Renal cortex interstitium (tissue), 11 donors: ENCODE measurements at regions not wholly inside any gene's neighbourhood (a gene's known extent, or its start where the extent isn't known, plus 50 kb on each side); places are given as distances from the start of the nearest gene placed in this dataset.

Experiments used
- DNase-seq, 11 donors: peaks; one replicate each; pipeline ENCODE4 v3.0.0-alpha.2; 2013; ENCODE audit warnings: low read depth in 9 of 11, low spot score in 4 of 11; ENCODE audit errors: extremely low read depth in 1 of 11

- no peak for DNase-seq
These were observed 155.6 kb downstream of the SLC6A15 start for GRCh38 chr12:84756961-84757360.

GRCh38 chr12:84745127-84745526 lies 167.5 kb downstream of the SLC6A15 start:
- no peak for DNase-seq

GRCh38 chr12:84741692-84742091 lies 170.9 kb downstream of the SLC6A15 start:
- DNase-seq = no peak

- DNase-seq = no peak
These were observed 171.6 kb downstream of the SLC6A15 start for GRCh38 chr12:84741031-84741430.

- DNase-seq = no peak
These were observed 172.0 kb downstream of the SLC6A15 start for GRCh38 chr12:84740602-84741001.

GRCh38 chr12:84738481-84738972 lies 174.1 kb downstream of the SLC6A15 start:
- no peak for DNase-seq

GRCh38 chr12:84732828-84733340 lies 179.7 kb downstream of the SLC6A15 start:
- DNase-seq = no peak

- no peak for DNase-seq
These were observed 181.9 kb downstream of the SLC6A15 start for GRCh38 chr12:84730561-84731162.

- DNase-seq = peak in 1 of 11 donors; percentile 6
These were observed 184.6 kb downstream of the SLC6A15 start for GRCh38 chr12:84727961-84728360.

- DNase-seq = peak in 1 of 11 donors; percentile 7
These were observed 185.8 kb downstream of the SLC6A15 start for GRCh38 chr12:84726780-84727179.

GRCh38 chr12:84723988-84724387 lies 188.6 kb downstream of the SLC6A15 start:
- no peak for DNase-seq

GRCh38 chr12:84719997-84720396 lies 192.6 kb downstream of the SLC6A15 start:
- DNase-seq = no peak

GRCh38 chr12:84718906-84719305 lies 193.7 kb downstream of the SLC6A15 start:
- no peak for DNase-seq

- no peak for DNase-seq
These were observed 199.9 kb downstream of the SLC6A15 start for GRCh38 chr12:84712747-84713146.

GRCh38 chr12:84706374-84706773 lies 206.2 kb downstream of the SLC6A15 start:
- no peak for DNase-seq

- DNase-seq = no peak
These were observed 207.7 kb downstream of the SLC6A15 start for GRCh38 chr12:84704856-84705255.

GRCh38 chr12:84702001-84702400 lies 210.6 kb downstream of the SLC6A15 start:
- no peak for DNase-seq

GRCh38 chr12:84701041-84701440 lies 211.6 kb downstream of the SLC6A15 start:
- no peak for DNase-seq

GRCh38 chr12:84698576-84699333 lies 213.8 kb downstream of the SLC6A15 start:
- no peak for DNase-seq

GRCh38 chr12:84696908-84697540 lies 215.6 kb downstream of the SLC6A15 start:
- no peak for DNase-seq
